GM12874 (cell line): ENCODE measurements at regions not wholly inside any gene's neighbourhood (a gene's known extent, or its start where the extent isn't known, plus 50 kb on each side); places are given as distances from the start of the nearest gene placed in this dataset.

Experiments
- TF ChIP-seq, protein P1 (sequence below): IDR thresholded peaks from 2 replicates; pipeline ENCODE4 v1.5.1; 2011; ENCODE audit warnings: low read depth, mild to moderate bottlenecking, control low read depth, low read length, moderate library complexity; ENCODE audit not compliant: insufficient read depth

DNA sequence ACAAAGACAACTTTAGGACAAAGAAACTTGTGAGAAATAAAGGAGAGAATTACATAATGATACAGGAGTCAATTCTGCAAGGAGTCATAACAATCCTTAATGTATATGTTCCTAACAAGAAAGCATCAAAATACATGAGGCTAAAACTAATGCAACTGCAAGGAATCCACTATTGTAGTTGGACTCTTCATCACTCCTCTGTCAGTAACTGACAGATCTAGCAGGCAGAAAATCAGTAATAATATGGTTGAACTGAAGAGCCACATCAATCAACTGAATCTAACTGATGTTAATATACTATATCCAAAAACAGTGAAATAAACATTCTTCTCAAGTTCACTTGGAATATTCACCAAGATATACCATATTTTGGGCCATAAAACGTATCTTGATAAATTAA is 1806.4 kb upstream of the CELF4 start:
- TF ChIP-seq, protein P1, sequence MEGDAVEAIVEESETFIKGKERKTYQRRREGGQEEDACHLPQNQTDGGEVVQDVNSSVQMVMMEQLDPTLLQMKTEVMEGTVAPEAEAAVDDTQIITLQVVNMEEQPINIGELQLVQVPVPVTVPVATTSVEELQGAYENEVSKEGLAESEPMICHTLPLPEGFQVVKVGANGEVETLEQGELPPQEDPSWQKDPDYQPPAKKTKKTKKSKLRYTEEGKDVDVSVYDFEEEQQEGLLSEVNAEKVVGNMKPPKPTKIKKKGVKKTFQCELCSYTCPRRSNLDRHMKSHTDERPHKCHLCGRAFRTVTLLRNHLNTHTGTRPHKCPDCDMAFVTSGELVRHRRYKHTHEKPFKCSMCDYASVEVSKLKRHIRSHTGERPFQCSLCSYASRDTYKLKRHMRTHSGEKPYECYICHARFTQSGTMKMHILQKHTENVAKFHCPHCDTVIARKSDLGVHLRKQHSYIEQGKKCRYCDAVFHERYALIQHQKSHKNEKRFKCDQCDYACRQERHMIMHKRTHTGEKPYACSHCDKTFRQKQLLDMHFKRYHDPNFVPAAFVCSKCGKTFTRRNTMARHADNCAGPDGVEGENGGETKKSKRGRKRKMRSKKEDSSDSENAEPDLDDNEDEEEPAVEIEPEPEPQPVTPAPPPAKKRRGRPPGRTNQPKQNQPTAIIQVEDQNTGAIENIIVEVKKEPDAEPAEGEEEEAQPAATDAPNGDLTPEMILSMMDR = no peak

DNA sequence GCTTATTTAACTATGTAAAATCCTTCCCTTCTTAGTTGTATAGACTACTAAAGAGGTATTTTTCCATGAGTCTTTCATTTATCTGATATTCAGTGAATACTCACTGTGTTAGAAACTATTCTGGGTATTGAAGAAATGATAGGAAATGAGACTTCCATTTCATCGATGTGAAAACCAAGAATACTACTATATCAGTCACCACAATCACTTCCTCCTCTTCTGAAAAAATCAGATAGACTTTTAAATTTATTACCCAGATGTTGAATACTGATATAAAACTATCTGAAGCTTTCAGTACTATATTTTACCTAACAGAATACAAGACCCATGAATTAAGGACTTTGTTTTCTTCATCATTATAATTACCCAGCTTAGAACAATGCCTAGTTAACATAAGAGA is 1801.1 kb upstream of the CELF4 start:
- TF ChIP-seq, protein P1 = no peak

DNA sequence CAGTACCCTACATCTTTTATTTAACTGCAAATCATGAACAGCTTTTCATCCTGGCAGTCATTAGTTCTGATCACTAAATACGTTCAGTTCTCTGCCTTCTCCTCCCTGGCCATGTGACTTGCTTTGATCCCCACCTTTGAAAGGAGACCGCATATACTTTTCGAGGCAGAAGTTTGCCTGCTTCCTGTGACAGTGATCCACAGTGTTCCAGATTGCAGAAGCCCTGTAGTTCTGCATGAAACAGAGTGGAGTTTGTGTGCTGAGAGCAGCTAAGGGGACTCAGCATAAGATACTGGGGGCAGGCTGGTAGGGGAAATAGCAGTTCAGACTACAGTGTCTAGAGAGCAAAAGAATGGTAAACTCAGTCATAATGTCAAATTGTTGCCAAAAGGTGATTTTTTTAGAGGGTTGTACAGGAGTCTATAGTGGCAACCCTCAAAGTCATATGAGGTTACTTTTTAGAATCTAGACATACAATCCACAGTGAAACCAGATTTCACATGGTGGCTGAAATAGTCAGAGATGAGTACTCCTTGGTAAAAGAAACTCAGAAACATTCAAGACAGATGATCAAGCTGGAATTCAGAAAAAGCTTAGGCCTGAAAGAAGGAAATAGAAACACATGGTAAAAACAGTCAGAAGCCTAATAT is 1800.4 kb upstream of the CELF4 start:
- TF ChIP-seq, protein P1 = no peak

DNA sequence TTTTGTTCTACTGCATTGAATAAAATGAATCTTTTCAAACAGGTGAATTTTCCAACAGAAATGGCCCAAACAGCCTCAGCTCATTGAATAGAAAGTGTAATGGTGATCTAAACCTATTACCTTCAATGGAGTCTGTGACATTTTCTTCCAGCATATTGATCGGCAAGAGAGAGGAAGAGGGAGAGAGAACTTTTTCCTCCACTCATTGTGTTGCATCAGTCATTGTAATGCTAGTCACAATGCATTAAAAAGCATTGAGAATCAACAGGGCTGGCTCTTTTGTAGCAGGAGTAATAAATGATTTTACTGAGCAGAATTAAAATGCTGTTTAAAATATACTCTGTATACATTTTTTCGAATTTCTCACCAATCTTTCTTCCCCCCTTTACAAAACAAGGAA is 1794.5 kb upstream of the CELF4 start:
- TF ChIP-seq, protein P1 = no peak

DNA sequence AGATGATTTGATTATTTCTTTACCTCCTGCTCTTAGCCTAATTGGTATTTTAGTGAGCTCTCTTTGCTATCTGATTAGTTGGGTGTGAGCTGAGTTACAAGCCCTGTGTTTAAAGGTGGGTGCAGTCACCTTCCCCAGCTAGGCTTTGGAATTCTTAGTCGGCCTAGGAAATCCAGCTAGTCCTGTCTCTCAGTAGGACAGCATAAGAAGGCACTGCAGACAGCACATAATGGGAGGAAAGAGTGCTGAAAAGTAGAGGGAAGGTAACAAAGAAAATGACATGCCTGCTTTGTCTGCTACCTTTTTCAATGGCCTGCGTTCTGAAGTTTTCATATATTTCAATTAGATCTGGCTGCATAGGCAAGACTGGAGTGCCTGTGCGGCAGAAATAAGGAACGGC is 1794.0 kb upstream of the CELF4 start:
- TF ChIP-seq, protein P1 = no peak

DNA sequence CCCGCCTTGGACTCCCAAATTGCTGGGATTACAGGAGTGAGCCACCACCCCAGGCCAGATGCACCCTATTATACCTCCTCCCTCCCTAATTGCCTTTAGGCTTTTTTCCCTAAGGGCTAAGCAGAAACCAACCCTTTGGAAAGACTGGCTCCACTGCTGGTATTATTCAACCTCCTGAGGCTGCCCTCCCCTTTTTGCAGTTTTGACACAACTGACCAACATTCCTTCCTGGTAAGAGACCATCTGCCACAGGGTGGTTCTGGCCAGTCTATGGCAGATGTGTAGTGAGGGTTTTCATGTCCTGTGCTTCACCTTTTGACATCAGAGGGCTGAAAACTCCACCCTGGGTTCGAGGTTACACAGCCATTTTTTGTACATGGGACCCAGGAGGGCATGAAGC is 1785.3 kb upstream of the CELF4 start:
- TF ChIP-seq, protein P1 = no peak

DNA sequence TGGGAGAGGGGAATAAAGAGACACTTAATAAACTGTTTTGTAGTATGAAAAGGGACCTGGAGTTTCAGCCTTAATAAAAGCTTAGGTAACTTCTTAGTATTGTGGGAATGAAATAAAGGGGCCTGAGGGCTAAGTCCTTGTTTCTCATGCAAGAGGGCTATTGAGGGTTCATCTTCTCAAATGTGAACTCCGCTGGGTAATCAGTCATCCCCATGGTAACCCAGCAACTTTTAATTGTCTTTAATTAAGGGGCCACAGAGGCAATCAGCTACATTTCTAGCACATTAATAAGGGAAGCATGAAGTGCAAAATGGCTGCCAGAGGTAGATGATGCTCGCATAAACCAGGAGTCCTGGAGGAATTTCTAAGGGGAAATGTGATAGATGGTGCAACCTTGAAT is 1784.2 kb upstream of the CELF4 start:
- TF ChIP-seq, protein P1 = no peak
